ENCODE measurements at regions not wholly inside any gene's neighbourhood (a gene's known extent, or its start where the extent isn't known, plus 50 kb on each side); places are given as distances from the start of the nearest gene placed in this dataset.

- Mint-ChIP-seq H3K27me3 (ENCODE audit: low read depth) (no peaks in the 10 kb centered on the region), H3K36me3 (ENCODE audit: insufficient read depth in 1 of 3, low read depth in 3 of 3) (no peaks in the 10 kb centered on the region), H3K4me3 (no peak overlapping the region), H3K4me1 (peaks cover 5 to 13% of the 10 kb centered on the region in 2 experiments; a peak in 2 of 4 replicates), H3K27ac (no peak overlapping the region), H3K9me3 (no peaks in the 10 kb centered on the region; a peak in 1 of 5 replicates)
- H3K18ac ChIP-seq (ENCODE audit: insufficient read length, low read depth, low read length): no peak overlapping the region
- H2AK5ac ChIP-seq (ENCODE audit: insufficient read length, low read length): no peak overlapping the region
- no peak overlapping the region for H2BK120ac ChIP-seq (ENCODE audit: low read depth, low read length, poor library complexity, severe bottlenecking)
- no peak overlapping the region for H3T11ph ChIP-seq (ENCODE audit: low read length)
- H4K5ac ChIP-seq (ENCODE audit: insufficient read length, low read depth, low read length): no peak overlapping the region
- no peak overlapping the region for H3K23ac ChIP-seq (ENCODE audit: insufficient read length, low read depth, low read length)
- no peak overlapping the region for H3K14ac ChIP-seq (ENCODE audit: insufficient read depth, low read length)
- H2AFZ ChIP-seq (ENCODE audit: low read length): no peak overlapping the region
- H3K27me3 ChIP-seq (ENCODE audit: insufficient read depth, low read length): no peaks in the 10 kb centered on the region
- WGBS (ENCODE audit: extremely low coverage, insufficient read length, low lambda C conversion rate): no CpG with 5 or more reads among the region's 4 CpGs
- no peak overlapping the region for H2BK20ac ChIP-seq (ENCODE audit: low read depth, low read length, poor library complexity, severe bottlenecking)
- no peaks in the 10 kb centered on the region for H3K9me3 ChIP-seq (ENCODE audit: control insufficient read depth, low read depth, low read length)
- no peaks in the 10 kb centered on the region for H3K4me1 ChIP-seq (ENCODE audit: insufficient read depth, low read length)
- no peak overlapping the region for H2BK15ac ChIP-seq (ENCODE audit: low read depth, low read length)
- H3K23me2 ChIP-seq (ENCODE audit: insufficient read length, low read depth, low read length, poor library complexity, severe bottlenecking): no peaks in the 10 kb centered on the region
- DNase-seq: no peak
- H3K9ac ChIP-seq (ENCODE audit: extremely low read depth, insufficient read length, low read length): no peak overlapping the region
- TF ChIP-seq, protein P1, sequence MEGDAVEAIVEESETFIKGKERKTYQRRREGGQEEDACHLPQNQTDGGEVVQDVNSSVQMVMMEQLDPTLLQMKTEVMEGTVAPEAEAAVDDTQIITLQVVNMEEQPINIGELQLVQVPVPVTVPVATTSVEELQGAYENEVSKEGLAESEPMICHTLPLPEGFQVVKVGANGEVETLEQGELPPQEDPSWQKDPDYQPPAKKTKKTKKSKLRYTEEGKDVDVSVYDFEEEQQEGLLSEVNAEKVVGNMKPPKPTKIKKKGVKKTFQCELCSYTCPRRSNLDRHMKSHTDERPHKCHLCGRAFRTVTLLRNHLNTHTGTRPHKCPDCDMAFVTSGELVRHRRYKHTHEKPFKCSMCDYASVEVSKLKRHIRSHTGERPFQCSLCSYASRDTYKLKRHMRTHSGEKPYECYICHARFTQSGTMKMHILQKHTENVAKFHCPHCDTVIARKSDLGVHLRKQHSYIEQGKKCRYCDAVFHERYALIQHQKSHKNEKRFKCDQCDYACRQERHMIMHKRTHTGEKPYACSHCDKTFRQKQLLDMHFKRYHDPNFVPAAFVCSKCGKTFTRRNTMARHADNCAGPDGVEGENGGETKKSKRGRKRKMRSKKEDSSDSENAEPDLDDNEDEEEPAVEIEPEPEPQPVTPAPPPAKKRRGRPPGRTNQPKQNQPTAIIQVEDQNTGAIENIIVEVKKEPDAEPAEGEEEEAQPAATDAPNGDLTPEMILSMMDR (conservative IDR thresholded peaks at IDR 0.05): no peak
- no peak overlapping the region for H3K56ac ChIP-seq (ENCODE audit: insufficient read length, low read depth, low read length)
- H3K4ac ChIP-seq (ENCODE audit: low read depth, low read length): no peak overlapping the region
- no peak overlapping the region for H4K91ac ChIP-seq (ENCODE audit: insufficient read length, low read depth, low read length)
- no peak overlapping the region for H4K8ac ChIP-seq (replicated peaks; ENCODE audit: insufficient read length, low read depth, low read length)
- no peaks in the 10 kb centered on the region for H3K79me1 ChIP-seq (ENCODE audit: insufficient read depth, low read depth, low read length, poor library complexity, severe bottlenecking)
- no peak overlapping the region for H2BK12ac ChIP-seq (ENCODE audit: insufficient read length, low read depth, low read length)
- no peak overlapping the region for H3K4me2 ChIP-seq (ENCODE audit: insufficient read depth, insufficient read length, low read length)
- H3K27ac ChIP-seq (ENCODE audit: insufficient read length, low read depth, low read length): no peak overlapping the region
- H4K20me1 ChIP-seq (ENCODE audit: control insufficient read depth, insufficient read depth, insufficient read length): no peaks in the 10 kb centered on the region
- no peak overlapping the region for H2BK5ac ChIP-seq (ENCODE audit: insufficient read length, low read length)
- no peaks in the 10 kb centered on the region for H3K79me2 ChIP-seq (ENCODE audit: insufficient read depth, low read length)
Observed at GRCh38 chr3:167918008-167918596, 177.6 kb downstream of the GOLIM4 start.

Measured in H9 (cell line).